ENCODE measurements at regions not wholly inside any gene's neighbourhood (a gene's known extent, or its start where the extent isn't known, plus 50 kb on each side); places are given as distances from the start of the nearest gene placed in this dataset.

GRCh38 chr2:163373496-163373895 is 362.3 kb downstream of the FIGN start:
- no peak for TF ChIP-seq CTCF (IDR thresholded peaks at IDR 0.05; ENCODE audit: low read depth, low read length)
- no peak for DNase-seq (ENCODE audit: extremely low read depth, low read depth)

- DNase-seq (ENCODE audit: extremely low read depth, low read depth) = no peak
- TF ChIP-seq CTCF (IDR thresholded peaks at IDR 0.05; ENCODE audit: low read depth, low read length) = no peak
These were observed 365.5 kb downstream of the FIGN start for GRCh38 chr2:163370169-163370886.

- no peak for TF ChIP-seq CTCF (IDR thresholded peaks at IDR 0.05; ENCODE audit: low read depth, low read length)
- no peak for DNase-seq (ENCODE audit: extremely low read depth, low read depth)
These were observed 366.7 kb downstream of the FIGN start for GRCh38 chr2:163369111-163369510.

GRCh38 chr2:163368655-163369054 is 367.2 kb downstream of the FIGN start:
- DNase-seq (ENCODE audit: extremely low read depth, low read depth) = no peak
- no peak for TF ChIP-seq CTCF (IDR thresholded peaks at IDR 0.05; ENCODE audit: low read depth, low read length)

GRCh38 chr2:163367825-163368582 is 367.8 kb downstream of the FIGN start:
- no peak for TF ChIP-seq CTCF (IDR thresholded peaks at IDR 0.05; ENCODE audit: low read depth, low read length)
- DNase-seq (ENCODE audit: extremely low read depth, low read depth) = no peak

- no peak for DNase-seq (ENCODE audit: extremely low read depth, low read depth)
- TF ChIP-seq CTCF (IDR thresholded peaks at IDR 0.05; ENCODE audit: low read depth, low read length) = no peak
These were observed 371.1 kb downstream of the FIGN start for GRCh38 chr2:163364736-163365135.

- DNase-seq (ENCODE audit: extremely low read depth, low read depth) = no peak
- no peak for TF ChIP-seq CTCF (IDR thresholded peaks at IDR 0.05; ENCODE audit: low read depth, low read length)
These were observed 382.3 kb downstream of the FIGN start for GRCh38 chr2:163353551-163353950.
